LoVo (cell line): ENCODE measurements at regions not wholly inside any gene's neighbourhood (a gene's known extent, or its start where the extent isn't known, plus 50 kb on each side); places are given as distances from the start of the nearest gene placed in this dataset.

Source experiments
- DNase-seq: peaks from one replicate; pipeline ENCODE4 v3.0.0-alpha.2; 2016; ENCODE audit warnings: low spot score

- DNase-seq = no peak
Measured at GRCh38 chr11:35077709-35078469, 61.1 kb upstream of the CD44 start.

GRCh38 chr11:35078470-35078735 is 60.6 kb upstream of the CD44 start:
- no peak for DNase-seq

DNA sequence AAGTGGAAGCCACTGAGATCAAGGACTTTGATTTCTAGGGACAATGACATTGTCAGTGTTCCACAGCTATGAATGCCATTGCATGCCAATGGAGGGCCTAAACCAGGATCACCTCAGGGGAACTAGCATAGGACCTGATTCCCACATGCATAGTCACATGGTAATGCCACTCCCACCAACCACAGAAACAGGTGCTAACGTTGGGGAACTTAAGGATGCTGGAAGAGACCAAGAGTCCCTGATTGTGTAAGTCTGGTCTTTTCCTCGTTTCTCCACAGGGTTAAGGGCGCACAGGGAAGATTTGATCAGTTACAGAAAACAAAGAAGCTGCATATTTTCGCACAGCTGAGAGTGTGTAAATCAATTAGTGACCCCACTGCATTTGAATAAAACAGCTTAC is 59.4 kb upstream of the CD44 start:
- DNase-seq = no peak

- DNase-seq = peak; percentile 32
Measured at GRCh38 chr11:35082321-35083180, 56.4 kb upstream of the CD44 start.

DNA sequence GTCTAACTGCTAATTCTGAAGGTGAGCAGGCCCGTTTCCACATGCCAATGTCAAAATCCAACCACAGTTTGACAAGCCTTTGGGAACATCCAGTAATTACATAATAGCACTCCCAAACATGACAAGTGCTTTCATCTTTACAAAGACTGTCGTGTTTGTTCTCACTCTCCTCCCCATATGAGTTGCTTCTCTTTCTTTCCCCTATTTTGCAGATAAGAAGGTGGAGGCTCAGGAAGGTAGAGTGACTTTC is 55.9 kb upstream of the CD44 start:
- no peak for DNase-seq

DNA sequence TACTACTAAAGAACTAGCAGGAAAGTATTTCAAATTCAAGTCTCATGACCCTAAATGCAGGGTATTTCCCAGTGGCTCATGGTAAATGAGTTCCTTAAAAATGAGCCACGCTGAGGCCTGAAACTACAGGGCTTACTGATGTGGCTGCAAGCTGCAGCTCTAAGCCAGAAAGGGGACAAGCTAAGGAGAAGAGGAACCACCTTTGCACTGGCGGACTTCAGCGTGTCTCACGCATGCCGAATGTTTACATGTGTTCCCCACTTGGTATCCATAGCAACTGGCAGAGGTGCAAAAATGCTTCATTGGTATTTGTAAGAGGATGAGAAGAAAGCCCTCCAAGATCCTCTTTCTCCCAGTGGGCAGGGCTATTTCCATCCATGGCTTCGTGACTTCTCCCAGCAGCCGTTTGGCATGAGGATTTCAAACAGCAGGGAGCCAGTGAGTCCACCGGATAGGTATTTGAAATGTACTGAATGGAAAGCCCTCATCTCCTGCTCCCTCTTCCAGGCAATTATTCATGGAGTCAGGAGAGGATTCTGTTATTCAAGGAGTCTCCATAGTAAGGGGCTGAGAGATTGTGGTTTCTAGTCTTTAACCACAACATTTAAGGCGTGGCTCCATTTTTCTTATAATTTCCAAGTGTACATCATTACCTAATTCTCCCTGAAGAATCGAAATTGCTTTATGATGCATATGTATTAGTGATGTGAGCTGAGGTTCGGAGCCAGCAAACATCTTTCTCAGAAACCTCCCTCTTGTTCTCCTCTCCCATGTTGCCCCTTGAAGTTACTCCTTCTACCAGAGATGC is 55.3 kb upstream of the CD44 start:
- peak; percentile 65 for DNase-seq

GRCh38 chr11:35084817-35085440 is 54.0 kb upstream of the CD44 start:
- no peak for DNase-seq

- no peak for DNase-seq
Measured at GRCh38 chr11:35085531-35086165, 53.3 kb upstream of the CD44 start.

GRCh38 chr11:35087648-35088047 is 51.3 kb upstream of the CD44 start:
- no peak for DNase-seq

GRCh38 chr11:35088226-35088625 is 50.7 kb upstream of the CD44 start:
- DNase-seq = no peak

DNA sequence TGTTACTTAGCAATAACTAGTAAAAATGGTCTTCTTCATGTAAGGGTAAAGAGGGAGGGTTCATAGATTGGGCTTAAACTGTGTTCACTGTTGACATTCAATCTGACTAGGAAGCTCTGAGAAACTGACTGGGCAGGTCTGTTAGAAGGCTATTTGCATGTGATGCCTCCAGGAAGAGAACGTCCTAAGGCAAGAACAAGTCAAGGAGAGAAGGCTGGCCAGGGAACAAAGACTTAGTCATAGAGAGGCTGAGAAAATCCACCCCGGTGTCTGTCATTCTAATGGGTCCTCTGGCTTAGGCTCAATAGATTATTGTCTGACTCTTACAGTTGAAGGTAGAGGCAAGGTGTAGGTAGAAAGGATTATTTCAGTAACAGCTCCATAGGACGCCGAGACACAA is 50.3 kb upstream of the CD44 start:
- no peak for DNase-seq
